GM21723 (cell line): ENCODE measurements at regions not wholly inside any gene's neighbourhood (a gene's known extent, or its start where the extent isn't known, plus 50 kb on each side); places are given as distances from the start of the nearest gene placed in this dataset.
"Not testable (repeated sequence)": the region's sequence is repeated elsewhere in the genome, so short reads cannot be mapped to it uniquely, and the experiment has no call there.

Experiments used
- ATAC-seq: cut with Tn5 transposase; IDR thresholded peaks from one replicate; pipeline ENCODE4 v1.9.1; 2021; ENCODE audit warnings: mild to moderate bottlenecking, moderate library complexity; ENCODE audit not compliant: unreplicated experiment

- no peak for ATAC-seq
Measured at GRCh38 chr7:66571568-66571967, 57.1 kb upstream of the KCTD7 start.

GRCh38 chr7:66573782-66574495 is 54.7 kb upstream of the KCTD7 start:
- not testable (repeated sequence) for ATAC-seq

DNA sequence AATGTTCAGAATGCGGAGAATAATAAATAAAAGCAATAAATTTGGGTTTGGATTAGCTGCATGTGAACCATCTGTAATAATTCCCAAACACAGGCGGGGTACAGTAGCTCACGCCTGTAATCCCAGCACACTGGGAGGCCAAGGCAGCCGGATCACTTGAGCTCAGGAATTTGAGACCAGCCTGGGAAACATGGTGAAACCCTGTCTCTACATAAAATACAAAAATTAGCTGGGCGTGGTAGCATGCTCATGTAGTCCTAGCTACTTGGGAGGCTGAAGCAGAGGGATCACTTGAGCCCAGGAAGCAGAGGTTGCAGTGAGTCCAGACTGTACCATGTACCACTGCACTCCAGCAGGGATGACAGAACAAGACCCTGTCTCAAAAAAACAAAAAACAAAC is 53.9 kb upstream of the KCTD7 start:
- not testable (repeated sequence) for ATAC-seq

GRCh38 chr7:66575398-66575797 is 53.3 kb upstream of the KCTD7 start:
- no peak for ATAC-seq

DNA sequence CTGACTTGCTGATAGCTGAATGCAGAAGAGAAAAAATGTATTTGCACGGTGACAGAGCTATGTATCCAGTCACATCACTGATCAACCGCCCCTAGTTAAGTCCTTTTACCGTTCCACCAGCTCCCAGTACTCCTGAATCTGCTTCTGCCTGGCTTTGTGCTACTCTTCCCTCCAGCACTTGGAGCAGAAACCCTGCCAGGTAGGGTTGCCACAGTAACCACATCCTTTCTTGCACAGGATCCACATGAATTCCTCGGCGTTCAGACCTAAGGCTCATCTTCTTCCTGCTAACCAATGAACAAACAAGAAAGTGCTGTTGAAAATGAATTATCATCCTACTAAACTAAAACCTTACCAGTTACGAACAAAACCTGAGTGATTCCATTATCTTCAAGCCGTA is 52.0 kb upstream of the KCTD7 start:
- no peak for ATAC-seq
